Pancreas (tissue), 10 donors: ENCODE measurements at regions not wholly inside any gene's neighbourhood (a gene's known extent, or its start where the extent isn't known, plus 50 kb on each side); places are given as distances from the start of the nearest gene placed in this dataset.

ENCODE experiments used
- ATAC-seq, 4 donors: fragments of 200-7000 bp; cut with Tn5 transposase; one replicate each; pipeline versions ENCODE4 v1.8.0 to v1.9.1; 2020; ENCODE audit warnings: mild to moderate bottlenecking in 4 of 4, moderate library complexity in 4 of 4
- DNase-seq, 6 donors: peaks; one replicate each; pipeline ENCODE4 v3.0.0-alpha.2; 2020
- FAIRE-seq: peaks from 2 replicates; lab custom pipeline; 2012; peaks lifted over from hg19 to GRCh38; lab: Jason Lieb, UNC
- H3K27ac ChIP-seq, 4 donors: fragments of 200-600 bp; sonication (generic); 1 replicate in 3 of 4; 2 replicates in 1 of 4; pipeline versions ENCODE4 v1.5.0 to v1.8.0; 2020
- H3K27me3 ChIP-seq, 4 donors: fragments of 200-600 bp; one replicate each; pipeline ENCODE4 v1.8.0; 2021
- H3K36me3 ChIP-seq, 3 donors: fragments of 200-600 bp; sonication (generic) in 1 of 3; one replicate each; pipeline versions ENCODE4 v1.5.0 to v1.8.0; 2020 to 2021
- H3K4me1 ChIP-seq, 3 donors: fragments of 200-600 bp; one replicate each; pipeline ENCODE4 v1.8.0; 2021
- H3K4me3 ChIP-seq, 4 donors: fragments of 200-600 bp; sonication (generic) in 2 of 4; one replicate each; pipeline versions ENCODE4 v1.5.0 to v1.8.0; 2020 to 2021
- H3K9me3 ChIP-seq, 4 donors: fragments of 200-600 bp; one replicate each; pipeline ENCODE4 v1.8.0; 2021
- CTCF ChIP-seq, 4 donors: fragments of 200-600 bp; sonication (generic) in 3 of 4; IDR thresholded peaks; one replicate each; pipeline versions ENCODE4 v1.5.0 to v1.8.0; 2021; ENCODE audit warnings: antibody characterized with exemption in 4 of 4
- WGBS, 2 donors: extraction: QIAGEN DNeasy Blood & Tissue Kit; methylation state at CpG; one replicate each; pipeline ENCODE4 v1.1.7; 2013; 5-methylcytosine and 5-hydroxymethylcytosine counted together
- intact Hi-C, 3 donors: fragments of 100-400 bp; cut with DNase I; formaldehyde crosslinking; loops; one replicate each; pipeline versions ENCODE4 v1.11.1 to v1.14.2; 2022
- donor health status: healthy with polysubstance abuse.
- donor health status: DM: no; HTN: no; CAD: no; lungs with moderate emphysema.
- donor health status: DM: no; HTN: no; CAD: no.
- donor health status: control.
- donor health status: control.
- donor health status: Bipolar disorder and iron deficiency.
- donor health status: DM: yes; HTN: yes; CAD: no.
- donor health status: DM: no; HTN: no; CAD: no.
- donor health status: DM: no; HTN: no; CAD: no.
- donor health status: DM: yes; HTN: yes; CAD: no.

- H3K4me3 ChIP-seq: no peak overlapping the region
- WGBS, 2 donors: 22 to 29% methylated on average over 11 of the region's 11 CpGs
- TF ChIP-seq CTCF (IDR thresholded peaks at IDR 0.05): no peak
- no peaks in the 10 kb centered on the region for H3K9me3 ChIP-seq
- H3K27me3 ChIP-seq: no peaks in the 10 kb centered on the region
- H3K27ac ChIP-seq: no peak overlapping the region
- ATAC-seq: no peak
- intact Hi-C loops: no loop called here
- no peak for FAIRE-seq
- H3K4me1 ChIP-seq: no peaks in the 10 kb centered on the region
- H3K36me3 ChIP-seq: no peaks in the 10 kb centered on the region
- no peak for DNase-seq
Measured at GRCh38 chr2:106996171-106996769, 110.3 kb upstream of the ST6GAL2 start.

- TF ChIP-seq CTCF (IDR thresholded peaks at IDR 0.05): no peak
- Histone ChIP-seq H3K27me3 (no peaks in the 10 kb centered on the region), H3K4me3 (no peak overlapping the region), H3K9me3 (no peaks in the 10 kb centered on the region), H3K36me3 (no peaks in the 10 kb centered on the region), H3K4me1 (no peaks in the 10 kb centered on the region), H3K27ac (no peak overlapping the region)
- ATAC-seq (no peak), DNase-seq (no peak), FAIRE-seq (no peak)
- intact Hi-C loops: no loop called here
- WGBS, 2 donors: 37 to 65% methylated on average over 3 of the region's 3 CpGs
Measured at GRCh38 chr2:106997204-106997603, 111.2 kb upstream of the ST6GAL2 start.

- no peak for DNase-seq
- no peak for ATAC-seq
- Histone ChIP-seq H3K9me3 (no peaks in the 10 kb centered on the region), H3K4me1 (no peaks in the 10 kb centered on the region), H3K4me3 (no peak overlapping the region), H3K27ac (no peak overlapping the region), H3K36me3 (no peaks in the 10 kb centered on the region), H3K27me3 (no peaks in the 10 kb centered on the region)
- 25 to 64% methylated on average over 2 of the region's 2 CpGs for WGBS, 2 donors
- no peak for TF ChIP-seq CTCF (IDR thresholded peaks at IDR 0.05)
- FAIRE-seq: no peak
- intact Hi-C loops: no loop called here
Measured at GRCh38 chr2:107001062-107001461, 115.1 kb upstream of the ST6GAL2 start.

GRCh38 chr2:107001551-107001950 is 115.6 kb upstream of the ST6GAL2 start:
- TF ChIP-seq CTCF (IDR thresholded peaks at IDR 0.05): no peak
- Histone ChIP-seq H3K4me1 (no peaks in the 10 kb centered on the region), H3K27me3 (no peaks in the 10 kb centered on the region), H3K4me3 (no peak overlapping the region), H3K36me3 (no peaks in the 10 kb centered on the region), H3K9me3 (no peaks in the 10 kb centered on the region), H3K27ac (no peak overlapping the region)
- ATAC-seq (no peak), FAIRE-seq (no peak), DNase-seq (no peak)
- intact Hi-C loops: no loop called here
- 31 to 39% methylated on average over 5 of the region's 5 CpGs for WGBS, 2 donors

GRCh38 chr2:107001964-107002696 is 116.2 kb upstream of the ST6GAL2 start:
- intact Hi-C loops: no loop called here
- Histone ChIP-seq H3K27ac (no peak overlapping the region), H3K9me3 (no peaks in the 10 kb centered on the region), H3K36me3 (no peaks in the 10 kb centered on the region), H3K27me3 (no peaks in the 10 kb centered on the region), H3K4me3 (no peak overlapping the region), H3K4me1 (no peaks in the 10 kb centered on the region)
- WGBS, 2 donors: 52 to 75% methylated on average over 4 of the region's 4 CpGs
- FAIRE-seq: no peak
- ATAC-seq: no peak
- no peak for DNase-seq
- no peak for TF ChIP-seq CTCF (IDR thresholded peaks at IDR 0.05)
